Left colon (tissue), 2 donors: ENCODE measurements at regions not wholly inside any gene's neighbourhood (a gene's known extent, or its start where the extent isn't known, plus 50 kb on each side); places are given as distances from the start of the nearest gene placed in this dataset.

ENCODE experiments used
- ATAC-seq: fragments of 200-7000 bp; cut with Tn5 transposase; one replicate; pipeline ENCODE4 v1.9.1; 2020; ENCODE audit warnings: mild to moderate bottlenecking, moderate library complexity
- DNase-seq, 2 donors: peaks; one replicate each; pipeline ENCODE4 v3.0.0-alpha.2; 2020
- intact Hi-C, 2 donors: fragments of 100-400 bp; cut with DNase I in 1 of 2; cut with micrococcal nuclease in 1 of 2; formaldehyde crosslinking; loops; one replicate each; pipeline versions ENCODE4 v1.11.2 to v1.14.0; 2022; cut with DNase I, micrococcal nuclease
- donor health status: DM: no; HTN: no; CAD: no.
- donor health status: DM: yes; HTN: yes; CAD: no.

- intact Hi-C loops, result no loop called here
- ATAC-seq (no peak), DNase-seq (no peak)
Measured at GRCh38 chr13:40165316-40165932, 501.0 kb downstream of the FOXO1 start.

- intact Hi-C loops, result no loop called here
- no peak for DNase-seq
- no peak for ATAC-seq
Measured at GRCh38 chr13:40167327-40167726, 499.1 kb downstream of the FOXO1 start.

GRCh38 chr13:40168425-40169166, 497.8 kb downstream of the FOXO1 start:
- DNase-seq, result no peak
- intact Hi-C loops, result no loop called here
- ATAC-seq, result no peak

- no peak for ATAC-seq
- intact Hi-C loops, result no loop called here
- DNase-seq, result no peak
Measured at GRCh38 chr13:40169476-40169875, 497.0 kb downstream of the FOXO1 start.

- no peak for DNase-seq
- intact Hi-C loops, result no loop called here
- ATAC-seq, result no peak
Measured at GRCh38 chr13:40170091-40170490, 496.4 kb downstream of the FOXO1 start.

GRCh38 chr13:40170982-40171381, 495.5 kb downstream of the FOXO1 start:
- intact Hi-C loops, result no loop called here
- DNase-seq (no peak), ATAC-seq (no peak)

GRCh38 chr13:40171566-40171965, 494.9 kb downstream of the FOXO1 start:
- DNase-seq, result no peak
- intact Hi-C loops, result no loop called here
- no peak for ATAC-seq

GRCh38 chr13:40172149-40172591, 494.3 kb downstream of the FOXO1 start:
- DNase-seq (no peak), ATAC-seq (peak; percentile 30)
- intact Hi-C loops, result no loop called here

- intact Hi-C loops, result no loop called here
- no peak for DNase-seq
- no peak for ATAC-seq
Measured at GRCh38 chr13:40172878-40173277, 493.6 kb downstream of the FOXO1 start.

GRCh38 chr13:40175639-40176038, 490.8 kb downstream of the FOXO1 start:
- no peak for ATAC-seq
- DNase-seq, result no peak
- intact Hi-C loops, result no loop called here

- intact Hi-C loops, result no loop called here
- ATAC-seq (no peak), DNase-seq (no peak)
Measured at GRCh38 chr13:40176242-40176641, 490.2 kb downstream of the FOXO1 start.

GRCh38 chr13:40178130-40178529, 488.3 kb downstream of the FOXO1 start:
- DNase-seq (no peak), ATAC-seq (no peak)
- intact Hi-C loops, result no loop called here

GRCh38 chr13:40179445-40180281, 486.8 kb downstream of the FOXO1 start:
- DNase-seq (no peak), ATAC-seq (no peak)
- intact Hi-C loops, result no loop called here

- ATAC-seq (no peak), DNase-seq (no peak)
- intact Hi-C loops, result no loop called here
Measured at GRCh38 chr13:40180776-40181175, 485.7 kb downstream of the FOXO1 start.

GRCh38 chr13:40181203-40181845, 485.1 kb downstream of the FOXO1 start:
- ATAC-seq, result peak; percentile 82
- DNase-seq, result no peak
- intact Hi-C loops, result no loop called here

GRCh38 chr13:40182591-40182990, 483.9 kb downstream of the FOXO1 start:
- ATAC-seq (no peak), DNase-seq (no peak)
- intact Hi-C loops, result no loop called here

- intact Hi-C loops, result no loop called here
- DNase-seq, result no peak
- no peak for ATAC-seq
Measured at GRCh38 chr13:40185414-40185813, 481.0 kb downstream of the FOXO1 start.

- intact Hi-C loops, result no loop called here
- no peak for DNase-seq
- ATAC-seq, result no peak
Measured at GRCh38 chr13:40186041-40186440, 480.4 kb downstream of the FOXO1 start.

GRCh38 chr13:40186626-40187323, 479.7 kb downstream of the FOXO1 start:
- ATAC-seq, result no peak

More at GRCh38 chr13:40186626-40187323, 479.7 kb downstream of the FOXO1 start:
- intact Hi-C loops, result no loop called here
- no peak for DNase-seq
